Vagina (tissue), 2 donors: ENCODE measurements at regions not wholly inside any gene's neighbourhood (a gene's known extent, or its start where the extent isn't known, plus 50 kb on each side); places are given as distances from the start of the nearest gene placed in this dataset.

ENCODE experiments used
- DNase-seq, 2 donors: peaks; one replicate each; pipeline ENCODE4 v3.0.0-alpha.2; 2017; ENCODE audit errors: extremely low spot score in 2 of 2
- H3K27ac ChIP-seq: fragments of 200-600 bp; sonication (generic); one replicate; pipeline ENCODE4 v1.5.1; 2019
- H3K27me3 ChIP-seq: fragments of 200-600 bp; sonication (generic); one replicate; pipeline ENCODE4 v1.5.1; 2019
- H3K36me3 ChIP-seq, 2 donors: fragments of 200-600 bp; sonication (generic); one replicate each; pipeline ENCODE4 v1.5.1; 2017 to 2019
- H3K4me1 ChIP-seq: fragments of 200-600 bp; sonication (generic); one replicate; pipeline ENCODE4 v1.5.1; 2019
- H3K4me3 ChIP-seq, 2 donors: fragments of 200-600 bp; sonication (generic); 1 replicate in 1 of 2; 2 replicates in 1 of 2; pipeline ENCODE4 v1.5.1; 2016 to 2019
- H3K9me3 ChIP-seq: fragments of 200-600 bp; sonication (generic); one replicate; pipeline ENCODE4 v1.5.1; 2019
- CTCF ChIP-seq, 3 experiments: fragments of 450-650 bp in 2 of 3; fragments of 200-600 bp in 1 of 3; sonication (generic) in 1 of 3; IDR thresholded peaks; one replicate each; pipeline ENCODE4 v1.5.1; 2017 to 2019; ENCODE audit warnings: antibody characterized with exemption in 3 of 3, mild to moderate bottlenecking in 2 of 3, moderate library complexity in 2 of 3
- POLR2A ChIP-seq, 2 donors: fragments of 450-650 bp; IDR thresholded peaks; one replicate each; pipeline ENCODE4 v1.6.1; 2017; ENCODE audit warnings: antibody characterized with exemption in 2 of 2, mild to moderate bottlenecking in 2 of 2, moderate library complexity in 2 of 2
- POLR2AphosphoS5 ChIP-seq, 2 donors: sonication (generic); formaldehyde crosslinking; IDR thresholded peaks; one replicate each; pipeline ENCODE4 v1.9.0; 2017; ENCODE audit warnings: antibody characterized with exemption in 2 of 2, mild to moderate bottlenecking in 2 of 2, low read depth in 1 of 2; ENCODE audit not compliant: insufficient read depth in 1 of 2
- intact Hi-C: fragments of 100-400 bp; cut with DNase I; formaldehyde crosslinking; loops from one replicate; pipeline ENCODE4 v1.15.1; 2023

DNA sequence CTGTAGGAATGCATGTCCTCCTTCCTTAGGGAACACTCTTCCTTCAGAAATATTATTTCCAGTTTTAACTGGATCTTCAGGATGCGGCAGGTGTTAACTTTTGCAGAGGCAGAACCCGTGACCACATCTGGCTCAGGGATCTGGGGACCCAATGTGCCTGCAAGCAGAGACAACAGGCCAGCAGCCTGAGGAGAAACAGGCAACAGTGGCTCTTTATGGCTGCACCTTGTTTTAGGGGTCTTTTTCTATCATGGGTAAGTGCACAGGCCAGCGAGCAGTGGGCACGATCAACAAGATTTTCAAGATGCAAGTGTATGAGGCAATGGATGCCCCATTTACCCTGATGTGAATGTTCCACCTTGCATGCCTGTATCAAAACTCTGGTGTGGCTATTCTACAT lies 497.5 kb upstream of the KLF6 start:
- peak overlapping the region; percentile 85 for H3K27ac ChIP-seq
- H3K27me3 ChIP-seq = no peaks in the 10 kb centered on the region
- H3K4me3 ChIP-seq = no peak overlapping the region
- H3K9me3 ChIP-seq = no peaks in the 10 kb centered on the region
- DNase-seq = no peak
- no peaks in the 10 kb centered on the region for H3K36me3 ChIP-seq
- no peak for TF ChIP-seq POLR2A (IDR thresholded peaks at IDR 0.05)
- TF ChIP-seq POLR2AphosphoS5 (IDR thresholded peaks at IDR 0.05; ENCODE audit: insufficient read depth in 1 of 2, low read depth in 1 of 2) = no peak
- peaks cover 53% of the 10 kb centered on the region for H3K4me1 ChIP-seq
- intact Hi-C loops = no loop called here

GRCh38 chr10:4281190-4281825 lies 496.3 kb upstream of the KLF6 start:
- no peaks in the 10 kb centered on the region for H3K9me3 ChIP-seq
- intact Hi-C loops = no loop called here
- no peak overlapping the region for H3K4me3 ChIP-seq
- H3K27me3 ChIP-seq = no peaks in the 10 kb centered on the region
- no peak for TF ChIP-seq POLR2AphosphoS5 (IDR thresholded peaks at IDR 0.05; ENCODE audit: insufficient read depth in 1 of 2, low read depth in 1 of 2)
- TF ChIP-seq CTCF (IDR thresholded peaks at IDR 0.05) = no peak
- no peak for TF ChIP-seq POLR2A (IDR thresholded peaks at IDR 0.05)
- no peak for DNase-seq
- peaks cover 53% of the 10 kb centered on the region for H3K4me1 ChIP-seq
- peak overlapping the region; percentile 85 for H3K27ac ChIP-seq
- H3K36me3 ChIP-seq = no peaks in the 10 kb centered on the region

DNA sequence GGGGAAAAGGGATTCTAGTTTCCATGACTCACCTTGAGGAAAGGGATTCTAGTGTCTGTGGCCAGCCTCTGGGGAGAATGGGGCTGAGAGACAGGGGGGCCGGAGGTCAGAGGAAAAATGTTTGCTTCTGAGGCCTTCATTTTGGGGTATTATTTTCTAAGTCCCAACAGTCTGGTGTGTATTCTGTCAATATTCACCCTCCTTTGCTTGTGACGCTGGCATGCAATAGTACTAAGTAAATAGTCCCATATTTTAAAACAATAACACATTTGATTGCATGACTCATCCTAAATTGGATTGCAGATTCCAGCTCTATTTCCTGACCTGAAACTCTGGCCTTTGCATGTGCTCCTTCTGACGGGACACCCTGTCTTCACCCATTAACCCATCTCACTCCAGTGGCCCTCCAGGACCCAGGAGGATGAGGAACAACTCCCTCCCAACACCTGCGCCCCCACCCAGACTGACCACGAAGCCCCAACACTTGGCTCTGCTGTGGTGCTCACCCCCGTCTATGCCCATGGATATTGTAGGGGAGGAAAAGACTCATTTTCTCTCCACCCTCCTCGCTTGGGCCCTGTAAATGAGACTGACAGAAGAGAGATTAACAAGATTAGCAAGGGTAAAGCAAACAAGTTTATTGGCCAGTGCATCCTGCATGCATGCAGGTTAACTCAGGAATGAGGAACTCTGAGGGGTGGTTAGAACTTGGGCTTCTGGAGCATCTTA lies 495.6 kb upstream of the KLF6 start:
- TF ChIP-seq POLR2AphosphoS5 (IDR thresholded peaks at IDR 0.05; ENCODE audit: insufficient read depth in 1 of 2, low read depth in 1 of 2) (peak; percentile 56 to 64), CTCF (IDR thresholded peaks at IDR 0.05) (no peak), POLR2A (IDR thresholded peaks at IDR 0.05) (no peak)
- H3K27me3 ChIP-seq = no peaks in the 10 kb centered on the region
- H3K27ac ChIP-seq = peak overlapping the region; percentile 85
- no peaks in the 10 kb centered on the region for H3K36me3 ChIP-seq
- intact Hi-C loops = no loop called here
- no peaks in the 10 kb centered on the region for H3K9me3 ChIP-seq
- DNase-seq = no peak
- H3K4me1 ChIP-seq = peaks cover 53% of the 10 kb centered on the region
- H3K4me3 ChIP-seq = no peak overlapping the region

GRCh38 chr10:4279655-4280054 lies 494.6 kb upstream of the KLF6 start:
- intact Hi-C loops = no loop called here

DNA sequence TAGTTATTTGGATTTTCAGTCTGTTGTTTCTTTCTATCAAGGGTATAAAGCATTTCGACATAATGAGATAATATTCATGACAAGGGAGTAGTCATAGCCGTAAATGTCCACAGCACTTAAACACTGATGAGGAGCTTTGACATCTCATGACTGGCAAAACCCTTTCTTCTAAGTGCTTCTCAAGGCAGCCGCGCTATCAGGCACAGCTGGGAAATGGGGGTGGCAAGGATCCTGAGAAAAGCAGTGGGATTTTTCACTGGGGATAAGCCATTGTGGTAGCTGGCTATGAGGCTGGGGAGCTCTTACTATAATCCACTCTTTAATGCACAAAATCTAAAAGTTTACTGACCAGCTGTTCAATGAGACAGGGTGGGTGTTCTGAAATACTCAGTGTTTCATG lies 493.2 kb upstream of the KLF6 start:
- Histone ChIP-seq H3K36me3 (no peaks in the 10 kb centered on the region), H3K4me3 (no peak overlapping the region), H3K27me3 (no peaks in the 10 kb centered on the region), H3K27ac (peak overlapping the region; percentile 85), H3K4me1 (peaks cover 46% of the 10 kb centered on the region), H3K9me3 (no peaks in the 10 kb centered on the region)
- TF ChIP-seq POLR2AphosphoS5 (IDR thresholded peaks at IDR 0.05; ENCODE audit: insufficient read depth in 1 of 2, low read depth in 1 of 2) (no peak), POLR2A (IDR thresholded peaks at IDR 0.05) (no peak), CTCF (IDR thresholded peaks at IDR 0.05) (no peak)
- DNase-seq = no peak
- intact Hi-C loops = no loop called here

More at GRCh38 chr10:4279655-4280054, 494.6 kb upstream of the KLF6 start:
- TF ChIP-seq POLR2AphosphoS5 (IDR thresholded peaks at IDR 0.05; ENCODE audit: insufficient read depth in 1 of 2, low read depth in 1 of 2) (no peak), CTCF (IDR thresholded peaks at IDR 0.05) (no peak), POLR2A (IDR thresholded peaks at IDR 0.05) (no peak)
- Histone ChIP-seq H3K4me1 (peaks cover 46% of the 10 kb centered on the region), H3K9me3 (no peaks in the 10 kb centered on the region), H3K4me3 (no peak overlapping the region), H3K27me3 (no peaks in the 10 kb centered on the region), H3K27ac (peak overlapping the region; percentile 85), H3K36me3 (no peaks in the 10 kb centered on the region)
- no peak for DNase-seq
